HG02840 (cell line): ENCODE measurements at regions not wholly inside any gene's neighbourhood (a gene's known extent, or its start where the extent isn't known, plus 50 kb on each side); places are given as distances from the start of the nearest gene placed in this dataset.

ENCODE experiments used
- ATAC-seq: cut with Tn5 transposase; IDR thresholded peaks from one replicate; pipeline ENCODE4 v1.9.1; 2021; ENCODE audit warnings: mild to moderate bottlenecking, moderate library complexity, moderate number of reproducible peaks; ENCODE audit not compliant: unreplicated experiment, low FRiP score

DNA sequence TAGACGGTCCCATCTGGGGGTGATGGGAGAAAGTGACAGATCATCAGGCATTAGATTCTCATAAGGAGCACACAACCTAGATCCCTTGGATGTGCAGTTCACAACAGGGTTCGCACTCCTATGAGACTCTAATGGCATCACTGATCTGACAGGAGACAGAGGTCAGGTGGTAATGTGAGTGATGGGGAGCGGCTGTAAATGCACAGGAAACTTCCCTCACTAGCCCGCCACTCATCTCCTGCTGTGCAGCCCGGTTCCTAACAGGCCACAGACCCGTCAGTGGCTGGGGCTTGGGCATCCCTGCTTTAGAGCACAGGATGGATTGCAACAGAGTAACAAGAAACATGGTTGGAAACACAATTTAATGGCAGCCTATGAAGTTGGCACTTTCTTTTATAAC is 172.6 kb upstream of the VCX3A start:
- ATAC-seq = no peak

- no peak for ATAC-seq
Measured at GRCh38 chrX:6701085-6701484, 166.2 kb upstream of the VCX3A start.

DNA sequence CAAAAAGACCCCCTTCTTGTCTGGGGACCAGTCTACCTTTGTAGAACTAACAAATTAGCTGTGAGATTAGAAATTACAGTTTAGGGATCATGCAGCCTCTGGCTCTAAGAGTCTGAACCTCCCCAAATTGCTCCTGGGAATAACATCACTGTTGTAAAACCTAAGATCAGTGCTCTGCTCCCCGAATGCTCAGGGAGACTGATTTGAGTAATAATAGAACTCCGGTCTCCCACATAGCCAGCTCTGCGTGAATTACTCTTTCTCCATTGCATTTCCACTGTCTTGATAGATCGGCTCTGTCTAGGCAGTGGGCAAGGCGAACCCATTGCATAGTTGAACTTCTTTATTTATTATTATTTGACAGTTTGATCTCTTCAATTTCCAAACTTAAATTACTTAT is 160.8 kb upstream of the VCX3A start:
- ATAC-seq = no peak

- ATAC-seq = no peak
Measured at GRCh38 chrX:6694977-6695376, 160.1 kb upstream of the VCX3A start.

DNA sequence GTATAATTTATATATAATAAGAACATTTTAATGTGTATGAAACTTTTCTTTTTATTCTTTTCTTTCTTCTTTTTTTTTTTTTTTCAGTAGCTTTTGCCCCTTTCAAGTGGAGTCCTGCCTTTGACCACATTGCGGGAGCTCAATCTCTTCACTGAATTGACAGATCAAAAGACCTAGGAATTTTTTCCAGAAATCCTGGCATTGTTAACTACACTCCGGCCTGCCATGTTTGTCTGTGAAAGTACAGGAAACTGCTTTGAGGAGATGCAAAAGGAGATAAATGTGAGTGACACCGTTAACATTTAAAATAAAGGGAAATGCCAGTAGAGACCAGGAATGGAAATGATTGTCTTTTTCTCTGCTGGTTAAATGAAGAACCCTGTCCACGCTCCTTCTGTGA is 159.3 kb upstream of the VCX3A start:
- ATAC-seq = no peak

DNA sequence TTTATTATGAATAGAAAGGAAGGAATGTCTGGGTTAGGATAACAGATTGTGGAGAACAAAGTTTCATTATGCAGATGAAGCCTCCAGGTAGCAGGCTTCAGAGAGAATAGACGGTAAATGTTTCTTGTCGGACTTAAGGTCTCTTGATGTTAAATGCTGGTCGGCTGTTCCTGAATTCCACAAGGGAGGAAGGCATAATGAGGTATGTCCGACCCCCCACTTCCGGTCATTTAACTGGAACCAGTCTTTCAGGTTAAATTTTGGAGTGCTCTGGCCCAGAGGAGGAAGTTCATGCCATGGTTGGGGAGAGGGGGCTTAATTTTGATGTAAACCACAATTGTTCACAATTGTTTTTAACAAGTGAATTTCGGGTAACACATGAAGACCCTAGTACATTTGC is 158.1 kb upstream of the VCX3A start:
- ATAC-seq = no peak

DNA sequence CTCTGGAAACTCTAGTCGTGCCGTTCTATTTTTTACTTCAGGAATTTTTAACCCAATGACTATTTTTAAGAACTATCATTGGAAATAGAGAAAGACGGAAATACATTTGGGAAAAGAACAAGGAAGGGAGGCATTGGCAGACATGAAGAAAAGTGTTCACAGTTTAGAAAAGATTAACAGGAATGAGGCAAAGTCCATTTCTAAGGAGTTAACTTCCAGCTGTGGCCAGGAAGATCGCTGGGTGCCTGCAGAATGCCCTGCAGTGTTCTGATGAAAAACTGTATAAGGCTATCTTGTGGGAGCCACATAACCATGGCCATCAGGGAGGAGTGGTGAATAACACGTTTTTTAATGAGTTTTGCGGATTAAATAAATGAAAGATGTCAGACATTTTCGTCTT is 150.6 kb upstream of the VCX3A start:
- no peak for ATAC-seq

GRCh38 chrX:6683353-6683752 is 148.4 kb upstream of the VCX3A start:
- ATAC-seq = no peak

- ATAC-seq = no peak
Measured at GRCh38 chrX:6681521-6682145, 146.7 kb upstream of the VCX3A start.

DNA sequence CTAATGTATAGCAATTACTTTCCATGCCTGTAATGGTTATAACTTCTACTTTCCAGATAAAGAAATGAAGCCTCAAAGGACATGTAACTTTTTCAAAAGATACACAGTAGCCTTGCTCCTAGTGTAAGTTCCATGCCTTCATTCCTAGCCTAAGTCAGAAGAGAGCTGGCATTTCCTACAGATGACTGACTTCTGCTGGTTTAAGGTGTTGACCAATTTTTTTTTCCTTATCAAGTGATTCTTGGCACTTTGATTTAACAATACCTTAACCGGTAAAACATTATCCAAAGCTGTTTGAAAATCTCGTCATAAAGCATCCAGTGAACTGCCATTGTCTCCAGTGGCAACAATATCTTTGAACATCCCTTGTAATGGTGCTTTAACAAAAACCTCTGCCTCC is 145.1 kb upstream of the VCX3A start:
- no peak for ATAC-seq

DNA sequence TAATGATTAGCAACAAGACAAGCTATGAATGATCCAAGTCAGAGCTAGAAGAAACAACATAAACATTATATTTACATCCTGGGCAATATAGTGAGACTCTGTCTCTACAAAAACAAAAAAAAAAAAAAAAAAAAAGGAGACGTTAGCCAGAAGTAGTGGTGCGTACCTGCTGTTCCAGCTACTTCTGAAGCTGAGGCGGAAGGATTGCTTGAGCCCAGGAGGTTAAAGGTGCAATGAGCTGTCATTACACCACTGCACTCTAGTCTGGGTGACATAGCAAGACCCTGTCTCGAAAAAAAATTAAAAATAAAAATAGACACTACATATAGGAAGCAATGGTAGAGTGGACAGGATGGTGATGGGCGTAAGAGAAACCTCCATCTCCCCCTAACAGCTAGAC is 144.6 kb upstream of the VCX3A start:
- no peak for ATAC-seq

DNA sequence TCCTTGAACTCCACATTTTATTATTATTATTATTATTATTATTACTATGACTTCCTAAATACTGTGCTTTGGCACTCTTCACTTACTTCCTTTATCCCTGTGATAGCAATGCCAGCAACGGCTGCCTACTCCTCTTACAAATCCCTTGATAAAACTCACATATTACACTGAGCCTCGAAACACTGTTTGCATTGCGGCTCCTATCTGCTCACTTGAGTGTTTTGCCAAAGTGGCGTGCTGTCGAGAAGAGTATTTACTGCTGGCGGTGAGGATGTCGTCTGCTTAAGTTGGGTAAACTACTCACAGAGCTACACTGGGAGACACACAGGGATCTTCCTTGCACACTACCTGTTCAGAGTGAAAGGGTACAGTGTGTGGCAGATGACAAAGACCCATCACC is 143.4 kb upstream of the VCX3A start:
- ATAC-seq = no peak

- ATAC-seq = no peak
Measured at GRCh38 chrX:6674734-6675133, 139.8 kb upstream of the VCX3A start.

DNA sequence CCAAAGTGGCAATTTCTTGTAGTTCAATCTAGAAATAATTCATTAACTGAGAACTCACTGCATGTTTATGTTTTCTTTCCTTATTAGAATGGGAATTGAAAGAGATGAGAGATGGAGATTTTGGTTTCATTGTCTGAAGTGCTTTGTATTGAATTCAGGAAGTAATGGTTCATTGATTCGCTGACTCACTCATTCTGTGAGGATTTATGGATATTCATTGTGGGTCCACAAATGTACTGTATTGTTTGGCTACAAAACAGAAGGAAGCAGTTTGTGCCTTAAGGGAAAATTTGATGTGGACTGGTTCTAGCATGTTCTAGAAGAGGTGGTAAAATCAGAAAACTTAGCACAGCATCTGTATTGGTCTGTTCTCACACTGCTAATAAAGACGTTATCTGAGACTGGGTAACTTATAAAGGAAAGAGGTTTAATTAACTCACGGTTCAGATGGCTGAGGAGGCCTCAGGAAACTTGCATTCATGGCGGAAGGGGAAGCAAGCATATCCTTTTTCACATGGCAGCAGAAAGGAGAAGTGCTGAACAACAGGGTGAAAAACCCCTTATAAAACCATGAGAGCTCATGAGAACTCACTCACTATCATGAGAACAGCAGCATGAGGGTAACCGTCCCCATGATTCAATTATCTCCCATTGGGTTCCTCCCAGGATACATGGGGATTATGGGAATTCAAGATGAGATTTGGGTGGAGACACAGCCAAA is 132.3 kb upstream of the VCX3A start:
- no peak for ATAC-seq

- no peak for ATAC-seq
Measured at GRCh38 chrX:6666624-6667023, 131.7 kb upstream of the VCX3A start.

- no peak for ATAC-seq
Measured at GRCh38 chrX:6661736-6662135, 126.8 kb upstream of the VCX3A start.

DNA sequence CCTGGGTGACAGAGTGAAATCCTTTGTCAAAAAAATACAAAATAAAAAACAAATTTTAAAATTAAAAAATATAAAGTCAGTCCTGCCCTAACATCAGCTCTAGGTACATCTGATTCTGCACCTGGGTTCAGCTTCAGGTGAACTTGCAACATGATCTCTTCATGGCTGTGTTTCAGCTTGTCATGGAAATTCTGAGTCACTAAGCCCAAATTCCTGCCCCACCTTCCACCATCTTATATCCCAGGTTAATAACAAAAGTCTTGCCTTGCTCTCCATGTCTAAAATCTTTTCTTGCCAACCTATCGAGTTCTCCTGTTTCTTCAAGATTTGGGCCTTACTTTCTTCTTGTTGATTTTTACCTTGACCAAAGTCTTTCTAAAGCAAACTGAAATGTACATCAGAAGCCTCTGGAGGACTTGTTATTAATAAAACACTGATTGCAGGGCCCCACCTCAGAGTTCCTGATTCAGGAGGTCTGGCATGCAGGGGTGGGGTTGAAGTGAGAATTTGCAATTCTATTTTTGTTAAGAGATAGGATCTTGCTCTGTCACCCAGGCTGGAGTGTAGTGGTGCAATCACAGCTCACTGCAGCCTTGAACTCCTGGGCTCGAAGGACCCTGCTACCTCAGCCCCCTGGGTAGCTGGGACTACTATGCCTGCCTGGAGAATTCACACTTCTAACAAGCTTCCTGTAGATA is 125.8 kb upstream of the VCX3A start:
- no peak for ATAC-seq

DNA sequence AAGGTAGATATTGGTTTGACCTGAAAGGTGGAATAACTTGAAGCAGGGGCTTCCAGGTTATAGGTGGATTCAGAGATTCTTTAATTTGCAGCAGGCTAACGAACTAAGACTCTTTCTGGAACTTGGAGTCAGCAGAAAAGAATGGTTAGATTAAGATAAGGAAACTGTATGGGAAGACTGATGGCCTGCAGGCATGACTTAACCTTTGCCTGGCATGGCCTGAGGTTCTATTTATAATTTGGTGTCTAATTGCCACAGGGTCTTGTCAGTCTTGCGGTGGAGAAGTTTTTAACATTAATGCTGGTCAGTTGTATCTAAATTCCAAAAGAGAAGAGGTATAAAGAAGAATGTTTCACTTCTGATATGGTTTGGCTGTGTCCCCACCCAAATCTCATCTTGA is 110.3 kb upstream of the VCX3A start:
- no peak for ATAC-seq

DNA sequence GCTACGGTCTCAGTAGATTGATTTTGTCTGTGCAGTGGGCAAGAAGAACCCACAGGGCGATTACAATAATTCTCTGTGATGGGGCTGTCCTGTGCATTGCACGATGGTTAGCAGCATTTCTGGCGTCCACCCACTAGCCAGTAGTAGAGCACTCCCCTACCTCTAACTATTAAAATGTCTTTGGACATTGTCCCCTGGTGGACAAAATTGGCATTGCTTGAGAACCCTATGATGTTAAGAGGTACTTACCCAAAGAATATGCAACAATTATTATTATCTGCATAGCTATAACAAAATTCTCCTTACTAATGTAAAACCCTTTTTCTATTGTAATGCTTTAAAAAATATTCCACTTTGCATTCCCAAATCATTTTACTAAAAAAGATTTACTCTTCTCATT is 109.5 kb upstream of the VCX3A start:
- ATAC-seq = no peak

DNA sequence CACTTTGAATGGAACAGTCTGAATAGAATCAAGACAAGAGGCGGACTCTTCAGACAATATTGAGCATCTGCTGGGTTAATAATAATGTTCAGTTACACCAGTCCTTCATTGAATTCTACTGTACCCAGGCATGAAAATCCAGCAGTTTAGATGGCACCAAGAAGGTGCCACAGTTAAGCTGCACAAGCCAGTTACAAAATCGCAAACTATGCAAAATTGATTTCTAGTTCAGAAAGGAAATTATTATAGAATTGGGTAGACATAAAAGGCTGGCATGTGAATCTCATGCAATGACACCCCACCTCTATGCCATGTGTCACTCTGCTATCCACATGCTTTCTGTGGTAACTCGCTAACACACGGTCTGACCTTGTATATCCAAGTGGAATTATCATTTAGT is 105.8 kb upstream of the VCX3A start:
- no peak for ATAC-seq

- ATAC-seq = no peak
Measured at GRCh38 chrX:6614506-6614905, 79.6 kb upstream of the VCX3A start.
